IMR-90 (cell line): ENCODE measurements at regions not wholly inside any gene's neighbourhood (a gene's known extent, or its start where the extent isn't known, plus 50 kb on each side); places are given as distances from the start of the nearest gene placed in this dataset.

ENCODE experiments used
- ATAC-seq: fragments of 200-7000 bp; cut with Tn5 transposase; 2 replicates; pipeline ENCODE4 v1.9.1; 2020; ENCODE audit warnings: low read depth, mild to moderate bottlenecking, moderate library complexity
- BruUV-seq: library from RNA; stranded (reverse); fragments of 400-500 nt; replicated peaks from 2 replicates; lab custom pipeline; 2021; lab: Mats Ljungman, UMichigan
- CTCF ChIA-PET: fragments of 300-600 bp; formaldehyde crosslinking; extraction: SDS; loops from one replicate; lab custom pipeline; 2021; ENCODE audit warnings: antibody characterized with exemption; lab: Yijun Ruan, JAX
- POLR2A ChIA-PET: fragments of 300-600 bp; sonication (Branson Sonifier 250); formaldehyde crosslinking; loops from one replicate; lab custom pipeline; 2022; ENCODE audit warnings: antibody characterized with exemption; ENCODE audit not compliant: unreplicated experiment; lab: Charles Lee
- DNase-seq: peaks from one replicate; pipeline ENCODE4 v3.0.0; 2013
- H2AFZ ChIP-seq: replicated peaks from 2 replicates; pipeline ENCODE3; 2013; ENCODE audit warnings: low read length, mild to moderate bottlenecking; ENCODE audit not compliant: poor library complexity
- H2AK5ac ChIP-seq: 2 replicates; pipeline ENCODE4 v1.6.1; 2013; ENCODE audit warnings: low read depth, low read length, inconsistent platforms
- H2AK9ac ChIP-seq: replicated peaks from 2 replicates; pipeline ENCODE3; 2013; ENCODE audit warnings: mild to moderate bottlenecking, low read depth, low read length, moderate library complexity; ENCODE audit not compliant: poor library complexity
- H2BK120ac ChIP-seq: 2 replicates; pipeline ENCODE4 v1.6.1; 2013; ENCODE audit warnings: low read depth, low read length, inconsistent platforms
- H2BK15ac ChIP-seq: 3 replicates; pipeline ENCODE4 v1.6.1; 2013; ENCODE audit warnings: low read depth, low read length, inconsistent platforms
- H2BK20ac ChIP-seq: 2 replicates; pipeline ENCODE4 v1.6.1; 2013; ENCODE audit warnings: low read depth, mild to moderate bottlenecking, inconsistent platforms, low read length, moderate library complexity
- H2BK5ac ChIP-seq: 2 replicates; pipeline ENCODE4 v1.6.1; 2013; ENCODE audit warnings: mild to moderate bottlenecking, low read depth, low read length, inconsistent platforms; ENCODE audit not compliant: poor library complexity, severe bottlenecking
- H3K14ac ChIP-seq: replicated peaks from 2 replicates; pipeline ENCODE4 v1.6.1; 2013; ENCODE audit warnings: low read depth, low read length, inconsistent platforms
- H3K18ac ChIP-seq: 2 replicates; pipeline ENCODE4 v1.6.1; 2013; ENCODE audit warnings: low read depth, low read length, control low read depth
- H3K23ac ChIP-seq: 2 replicates; pipeline ENCODE4 v1.6.1; 2013; ENCODE audit warnings: low read depth, low read length, inconsistent platforms
- H3K27ac ChIP-seq: 2 replicates; pipeline ENCODE4 v1.5.1; 2013; ENCODE audit warnings: mild to moderate bottlenecking, control low read depth, low read length; ENCODE audit not compliant: insufficient read depth
- H3K27me3 ChIP-seq: 2 replicates; pipeline ENCODE4 v1.6.1; 2013; ENCODE audit warnings: low read length; ENCODE audit not compliant: control insufficient read depth, insufficient read depth
- H3K36me3 ChIP-seq: 2 replicates; pipeline ENCODE4 v1.6.1; 2013; ENCODE audit warnings: low read length, mixed read lengths; ENCODE audit not compliant: control insufficient read depth, insufficient read depth
- H3K4ac ChIP-seq: 2 replicates; pipeline ENCODE4 v1.6.1; 2013; ENCODE audit warnings: low read depth, low read length, inconsistent platforms
- H3K4me1 ChIP-seq: 2 replicates; pipeline ENCODE4 v1.6.1; 2013; ENCODE audit warnings: low read length, mixed read lengths; ENCODE audit not compliant: control insufficient read depth, insufficient read depth
- H3K4me2 ChIP-seq: 2 replicates; pipeline ENCODE4 v1.6.1; 2013; ENCODE audit warnings: low read depth, mild to moderate bottlenecking, control low read depth, low read length, moderate library complexity
- H3K4me3 ChIP-seq: 2 replicates; pipeline ENCODE4 v1.5.1; 2013; ENCODE audit warnings: low read depth, mild to moderate bottlenecking, control low read depth, low read length, moderate library complexity; ENCODE audit not compliant: insufficient read depth
- H3K56ac ChIP-seq: 2 replicates; pipeline ENCODE4 v1.6.1; 2013; ENCODE audit warnings: low read length, inconsistent platforms; ENCODE audit not compliant: insufficient read depth; ENCODE audit errors: extremely low read depth
- H3K79me1 ChIP-seq, 2 experiments: 2 replicates each; pipeline ENCODE4 v1.6.1; 2013; ENCODE audit warnings: low read length in 2 of 2, inconsistent platforms in 1 of 2, low read depth in 1 of 2
- H3K9ac ChIP-seq: 2 replicates; pipeline ENCODE4 v1.6.1; 2013; ENCODE audit warnings: low read depth, low read length, control low read depth
- H3K9me1 ChIP-seq: 2 replicates; pipeline ENCODE4 v1.6.1; 2013; ENCODE audit warnings: low read length, inconsistent platforms; ENCODE audit not compliant: insufficient read depth
- H3K9me3 ChIP-seq: 2 replicates; pipeline ENCODE4 v1.6.1; 2013; ENCODE audit warnings: low read length; ENCODE audit not compliant: control insufficient read depth, insufficient read depth
- H4K20me1 ChIP-seq: 2 replicates; pipeline ENCODE4 v1.6.1; 2013; ENCODE audit warnings: low read length, inconsistent platforms; ENCODE audit not compliant: insufficient read depth
- H4K5ac ChIP-seq: 2 replicates; pipeline ENCODE4 v1.6.1; 2013; ENCODE audit warnings: mild to moderate bottlenecking, low read depth, low read length, control low read depth
- H4K8ac ChIP-seq, 2 experiments: 2 replicates each; pipeline ENCODE4 v1.6.1; 2013; ENCODE audit warnings: low read depth in 2 of 2, low read length in 2 of 2, control low read depth in 1 of 2, inconsistent platforms in 1 of 2
- H4K91ac ChIP-seq: 2 replicates; pipeline ENCODE4 v1.6.1; 2013; ENCODE audit warnings: low read depth, low read length, inconsistent platforms; ENCODE audit not compliant: insufficient read depth
- CEBPB ChIP-seq: IDR thresholded peaks from 2 replicates; pipeline ENCODE4 v1.6.1; 2012; ENCODE audit warnings: low read depth, low read length, improper control_type of control experiment
- MAZ ChIP-seq: IDR thresholded peaks from 2 replicates; pipeline ENCODE4 v1.6.1; 2012; ENCODE audit warnings: low read depth, mild to moderate bottlenecking, low read length, improper control_type of control experiment, moderate library complexity, borderline replicate concordance
- RCOR1 ChIP-seq: IDR thresholded peaks from 2 replicates; pipeline ENCODE4 v1.6.1; 2012; ENCODE audit warnings: mild to moderate bottlenecking, low read length, improper control_type of control experiment; ENCODE audit not compliant: insufficient replicate concordance
- USF2 ChIP-seq: fragments of 150-350 bp; IDR thresholded peaks from 2 replicates; pipeline ENCODE4 v1.6.1; 2017; ENCODE audit warnings: mild to moderate bottlenecking, antibody characterized with exemption, low read length, low read depth
- WGBS, 2 experiments: methylation state at CpG; one replicate each; pipeline versions ENCODE4 v1.1.5 to v1.1.7; 2013; ENCODE audit warnings: missing lambda C conversion rate in 2 of 2; ENCODE audit not compliant: insufficient read length in 1 of 2; ENCODE audit errors: extremely low coverage in 2 of 2; 5-methylcytosine and 5-hydroxymethylcytosine counted together
- dilution Hi-C: fragments of 300-500 bp; cut with HindIII; formaldehyde crosslinking; loops from one replicate; pipeline ENCODE4 v1.14.3; 2018; ENCODE audit warnings: low sequenced_read_pairs; ENCODE audit not compliant: unreplicated experiment
- in situ Hi-C: fragments of 300-500 bp; cut with MboI; formaldehyde crosslinking; loops from 3 replicates; pipeline ENCODE4 v1.14.3; 2019; ENCODE audit warnings: low sequenced_read_pairs, inconsistent platforms, mixed read lengths
- intact Hi-C: fragments of 100-400 bp; cut with micrococcal nuclease; formaldehyde crosslinking; loops from 2 replicates; pipeline ENCODE4 v1.10.0; 2022

GRCh38 chr7:81469153-81469868, 300.5 kb downstream of the HGF start:
- H3K4me2 ChIP-seq: no peak overlapping the region
- in situ Hi-C loops: loop anchor here (25.0 kb wide), 1 partner anchor 1032 kb away; no protein-coding TSS in a partner anchor
- H4K20me1 ChIP-seq: no peaks in the 10 kb centered on the region

More at GRCh38 chr7:81469153-81469868, 300.5 kb downstream of the HGF start:
- H2AK9ac ChIP-seq: no peak overlapping the region
- H3K4ac ChIP-seq: no peak overlapping the region
- H3K18ac ChIP-seq: no peak overlapping the region
- no peaks in the 10 kb centered on the region for H3K9me1 ChIP-seq
- no peak overlapping the region for H3K4me3 ChIP-seq
- no peak overlapping the region for H3K56ac ChIP-seq
- no peak overlapping the region for H2BK20ac ChIP-seq
- no peaks in the 10 kb centered on the region for H3K9me3 ChIP-seq
- no peaks in the 10 kb centered on the region for H3K27me3 ChIP-seq
- BruUV-seq: no TSS peak
- TF ChIP-seq CEBPB (no peak), RCOR1 (no peak), USF2 (no peak), MAZ (no peak)
- no peak overlapping the region for H4K5ac ChIP-seq
- no peak overlapping the region for H4K91ac ChIP-seq
- ATAC-seq (peak; percentile 13), DNase-seq (no peak)
- H2BK5ac ChIP-seq: no peak overlapping the region
- H3K79me1 ChIP-seq: no peaks in the 10 kb centered on the region
- H3K23ac ChIP-seq: no peak overlapping the region
- WGBS, 2 experiments: no CpG with 5 or more reads among the region's 2 CpGs
- no peaks in the 10 kb centered on the region for H3K36me3 ChIP-seq
- no peak overlapping the region for H3K9ac ChIP-seq
- CTCF ChIA-PET: interaction anchor here (0.6 to 1.9 kb wide), 10 partner anchors 8 to 771 kb away, joined by 3 to 18 read pairs (median 4); partner anchors contain the start of gene SEMA3C
- H4K8ac ChIP-seq: no peak overlapping the region
- no peak overlapping the region for H3K14ac ChIP-seq
- dilution Hi-C loops: no loop called here
- no peak overlapping the region for H2AFZ ChIP-seq
- H3K27ac ChIP-seq: no peak overlapping the region
- H2BK120ac ChIP-seq: no peak overlapping the region
- H2BK15ac ChIP-seq: no peak overlapping the region
- no peak overlapping the region for H2AK5ac ChIP-seq
- H3K4me1 ChIP-seq: no peaks in the 10 kb centered on the region
- POLR2A ChIA-PET: no interaction called here
- intact Hi-C loops: no loop called here
